ENCODE measurements at regions not wholly inside any gene's neighbourhood (a gene's known extent, or its start where the extent isn't known, plus 50 kb on each side); places are given as distances from the start of the nearest gene placed in this dataset.

DNA sequence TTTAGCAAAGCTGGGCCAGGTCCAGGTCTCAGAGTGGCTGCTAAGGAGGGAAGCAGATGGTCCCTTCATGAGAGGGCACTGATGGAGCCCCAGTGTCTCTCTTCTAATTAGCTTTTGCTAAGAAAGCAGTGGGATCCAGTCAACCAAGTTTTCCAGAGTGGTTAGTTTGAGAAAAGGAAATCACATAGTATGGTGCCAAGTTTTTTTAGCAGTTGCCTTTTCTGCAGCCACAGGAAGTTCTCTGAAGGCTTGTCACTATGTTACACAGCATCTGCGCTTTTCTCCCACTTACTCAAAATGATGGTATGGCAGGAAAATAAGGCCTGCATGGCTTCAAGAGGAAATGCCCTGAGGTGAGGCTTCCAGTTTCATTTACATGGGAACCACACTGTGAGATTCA lies 331.5 kb upstream of the ZNF462 start:
- Histone ChIP-seq H3K4me3 (replicated peaks in 1 of 3) (no peak overlapping the region), H3K27ac (no peak overlapping the region), H3K36me3 (no peaks in the 10 kb centered on the region), H3K4me1 (no peaks in the 10 kb centered on the region), H3K27me3 (no peaks in the 10 kb centered on the region), H3K9me3 (no peaks in the 10 kb centered on the region)
- 78 to 83% methylated on average over 1 of the region's 1 CpG for WGBS, 2 donors
- TF ChIP-seq POLR2A (IDR thresholded peaks at IDR 0.05) (no peak), CTCF (IDR thresholded peaks at IDR 0.05) (no peak)
- no peak for DNase-seq
- intact Hi-C loops (cut with DNase I) = no loop called here

- no peaks in the 10 kb centered on the region for H3K36me3 ChIP-seq
- H3K4me1 ChIP-seq = no peaks in the 10 kb centered on the region
- no peak for DNase-seq
- 84 to 92% methylated on average over 4 to 5 of the region's 5 CpGs for WGBS, 2 donors
- no peak for TF ChIP-seq CTCF (IDR thresholded peaks at IDR 0.05)
- no peak for TF ChIP-seq POLR2A (IDR thresholded peaks at IDR 0.05)
- H3K9me3 ChIP-seq = no peaks in the 10 kb centered on the region
- no peak overlapping the region for H3K4me3 ChIP-seq (replicated peaks in 1 of 3)
- intact Hi-C loops (cut with DNase I) = no loop called here
- no peak overlapping the region for H3K27ac ChIP-seq
- no peaks in the 10 kb centered on the region for H3K27me3 ChIP-seq
Observed at GRCh38 chr9:106532306-106533015, 330.5 kb upstream of the ZNF462 start.

- TF ChIP-seq POLR2A (IDR thresholded peaks at IDR 0.05) (no peak), CTCF (IDR thresholded peaks at IDR 0.05) (no peak)
- no peaks in the 10 kb centered on the region for H3K9me3 ChIP-seq
- no peak for DNase-seq
- 79 to 84% methylated on average over 3 of the region's 3 CpGs for WGBS, 2 donors
- H3K4me3 ChIP-seq (replicated peaks in 1 of 3) = no peak overlapping the region
- H3K4me1 ChIP-seq = no peaks in the 10 kb centered on the region
- no peak overlapping the region for H3K27ac ChIP-seq
- intact Hi-C loops (cut with DNase I) = no loop called here
- H3K27me3 ChIP-seq = no peaks in the 10 kb centered on the region
- no peaks in the 10 kb centered on the region for H3K36me3 ChIP-seq
Observed at GRCh38 chr9:106534800-106535199, 328.2 kb upstream of the ZNF462 start.

- no peak overlapping the region for H3K27ac ChIP-seq
- no peak for TF ChIP-seq POLR2A (IDR thresholded peaks at IDR 0.05)
- TF ChIP-seq CTCF (IDR thresholded peaks at IDR 0.05) = no peak
- DNase-seq = no peak
- no peaks in the 10 kb centered on the region for H3K9me3 ChIP-seq
- no peaks in the 10 kb centered on the region for H3K36me3 ChIP-seq
- intact Hi-C loops (cut with DNase I) = no loop called here
- 8 to 27% methylated on average over 1 of the region's 1 CpG for WGBS, 2 donors
- H3K4me1 ChIP-seq = no peaks in the 10 kb centered on the region
- no peaks in the 10 kb centered on the region for H3K27me3 ChIP-seq
- no peak overlapping the region for H3K4me3 ChIP-seq (replicated peaks in 1 of 3)
Observed at GRCh38 chr9:106535439-106535838, 327.5 kb upstream of the ZNF462 start.

GRCh38 chr9:106557996-106558667 lies 304.8 kb upstream of the ZNF462 start:
- intact Hi-C loops (cut with DNase I) = no loop called here
- no peak overlapping the region for H3K27ac ChIP-seq
- no peaks in the 10 kb centered on the region for H3K9me3 ChIP-seq
- TF ChIP-seq POLR2A (IDR thresholded peaks at IDR 0.05) (no peak), CTCF (IDR thresholded peaks at IDR 0.05) (no peak)
- no peaks in the 10 kb centered on the region for H3K36me3 ChIP-seq
- no peak overlapping the region for H3K4me3 ChIP-seq (replicated peaks in 1 of 3)
- no peaks in the 10 kb centered on the region for H3K4me1 ChIP-seq
- H3K27me3 ChIP-seq = no peaks in the 10 kb centered on the region
- DNase-seq = no peak
- WGBS, 2 donors = 85 to 91% methylated on average over 10 to 11 of the region's 11 CpGs
